ENCODE measurements at regions not wholly inside any gene's neighbourhood (a gene's known extent, or its start where the extent isn't known, plus 50 kb on each side); places are given as distances from the start of the nearest gene placed in this dataset.

DNA sequence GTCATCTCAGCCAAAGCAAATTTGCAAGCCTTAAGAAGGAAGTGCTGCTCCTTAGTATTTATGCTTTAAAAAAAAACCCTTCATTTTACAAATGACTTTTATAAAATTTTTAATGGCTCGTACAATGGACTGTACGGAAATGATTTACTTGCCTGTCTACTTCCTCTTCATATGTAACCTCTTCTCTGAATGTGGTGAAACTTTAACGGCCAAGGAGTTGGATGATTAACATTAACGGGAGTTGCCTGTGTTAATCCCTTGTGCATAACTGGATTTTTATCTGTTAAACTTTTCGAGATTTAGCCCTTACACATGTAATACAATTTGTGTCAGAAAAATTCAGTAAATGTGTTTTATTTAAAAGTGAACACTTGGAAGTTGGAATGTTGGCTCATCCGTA, 429.4 kb downstream of the TBC1D4 start:
- intact Hi-C loops (cut with DNase I; ENCODE audit: low total_unique reads): no loop called here
- DNase-seq: no peak
- 75 to 85% (median 78%) methylated on average over 6 of the region's 6 CpGs for WGBS, 5 donors
- TF ChIP-seq POLR2AphosphoS5 (IDR thresholded peaks at IDR 0.05) (no peak), POLR2A (IDR thresholded peaks at IDR 0.05) (no peak)
- TF ChIP-seq, protein P1, sequence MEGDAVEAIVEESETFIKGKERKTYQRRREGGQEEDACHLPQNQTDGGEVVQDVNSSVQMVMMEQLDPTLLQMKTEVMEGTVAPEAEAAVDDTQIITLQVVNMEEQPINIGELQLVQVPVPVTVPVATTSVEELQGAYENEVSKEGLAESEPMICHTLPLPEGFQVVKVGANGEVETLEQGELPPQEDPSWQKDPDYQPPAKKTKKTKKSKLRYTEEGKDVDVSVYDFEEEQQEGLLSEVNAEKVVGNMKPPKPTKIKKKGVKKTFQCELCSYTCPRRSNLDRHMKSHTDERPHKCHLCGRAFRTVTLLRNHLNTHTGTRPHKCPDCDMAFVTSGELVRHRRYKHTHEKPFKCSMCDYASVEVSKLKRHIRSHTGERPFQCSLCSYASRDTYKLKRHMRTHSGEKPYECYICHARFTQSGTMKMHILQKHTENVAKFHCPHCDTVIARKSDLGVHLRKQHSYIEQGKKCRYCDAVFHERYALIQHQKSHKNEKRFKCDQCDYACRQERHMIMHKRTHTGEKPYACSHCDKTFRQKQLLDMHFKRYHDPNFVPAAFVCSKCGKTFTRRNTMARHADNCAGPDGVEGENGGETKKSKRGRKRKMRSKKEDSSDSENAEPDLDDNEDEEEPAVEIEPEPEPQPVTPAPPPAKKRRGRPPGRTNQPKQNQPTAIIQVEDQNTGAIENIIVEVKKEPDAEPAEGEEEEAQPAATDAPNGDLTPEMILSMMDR (IDR thresholded peaks at IDR 0.05 in 8 of 11, conservative IDR thresholded peaks at IDR 0.05 in 3 of 11): no peak
- Histone ChIP-seq H3K4me1 (no peaks in the 10 kb centered on the region), H3K27ac (no peak overlapping the region), H3K27me3 (replicated peaks in 1 of 7) (peaks cover 0 to 4% (median 0%) of the 10 kb centered on the region in 7 donors), H3K36me3 (no peaks in the 10 kb centered on the region), H3K4me3 (no peak overlapping the region), H3K9me3 (peaks cover 0 to 4% (median 0%) of the 10 kb centered on the region in 8 donors)

DNA sequence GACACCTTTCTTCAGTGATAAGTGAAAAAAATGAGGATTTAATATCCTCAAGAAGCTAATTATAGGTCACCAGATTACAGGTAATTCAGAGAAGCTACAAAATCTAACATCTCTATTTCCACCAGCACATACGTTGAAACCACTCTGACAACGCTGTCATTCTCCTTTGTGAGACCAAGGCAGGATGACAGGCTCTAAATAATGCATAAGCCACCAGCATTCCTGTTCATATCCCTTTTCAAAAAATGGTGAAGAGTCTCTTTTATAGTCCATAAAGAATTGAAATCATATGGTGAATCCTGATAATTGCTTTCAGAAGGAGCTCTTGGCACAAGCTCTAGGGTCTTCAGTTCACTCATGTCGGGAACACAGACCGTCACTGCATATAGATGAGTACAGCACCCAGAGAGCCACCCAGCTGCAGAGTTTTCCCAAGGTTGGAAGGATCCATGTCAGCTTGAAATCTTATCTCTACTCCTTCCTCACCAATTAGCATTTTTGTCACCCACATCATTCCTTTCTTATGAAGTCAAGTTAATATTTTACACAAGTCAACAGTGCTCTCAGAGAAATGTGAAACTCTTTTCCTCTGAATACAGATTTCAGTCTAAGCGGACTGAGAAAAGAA, 431.4 kb downstream of the TBC1D4 start:
- no peaks in the 10 kb centered on the region for H3K4me1 ChIP-seq

DNA sequence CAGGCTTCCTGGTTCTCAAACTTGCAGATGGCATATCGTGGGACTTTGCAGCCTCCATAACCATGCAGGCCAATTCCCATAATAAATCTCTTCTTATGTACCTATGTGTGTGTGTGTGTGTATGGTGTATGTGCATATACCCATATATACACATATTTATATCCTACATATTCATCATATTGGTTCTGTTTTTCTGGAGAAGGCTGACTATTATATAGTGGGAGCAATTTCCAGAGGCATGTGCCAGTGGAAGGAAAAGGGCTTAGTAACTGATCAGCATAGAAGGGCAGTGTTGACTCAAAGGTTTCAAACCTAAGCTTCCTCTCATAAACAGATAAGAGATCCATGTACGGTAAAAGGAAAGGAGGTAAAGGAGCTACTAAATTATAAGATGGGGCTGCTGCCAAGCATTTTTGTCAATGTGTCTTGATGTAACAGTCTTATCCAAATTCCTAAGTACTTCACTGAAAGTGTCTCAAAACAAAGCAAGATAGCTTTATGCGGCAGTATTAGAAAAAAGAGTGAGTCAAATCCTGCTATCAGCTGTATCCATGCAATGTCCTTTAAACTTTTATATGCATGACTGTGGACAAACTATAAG, 432.1 kb downstream of the TBC1D4 start:
- peaks cover 0 to 4% (median 0%) of the 10 kb centered on the region in 8 donors for H3K9me3 ChIP-seq

More for the DNA sequence above, 431.4 kb downstream of the TBC1D4 start:
- no peak for DNase-seq
- intact Hi-C loops (cut with DNase I; ENCODE audit: low total_unique reads): no loop called here
- Histone ChIP-seq H3K9me3 (peaks cover 0 to 4% (median 0%) of the 10 kb centered on the region in 8 donors), H3K27ac (no peak overlapping the region), H3K4me3 (no peak overlapping the region), H3K27me3 (replicated peaks in 1 of 7) (no peaks in the 10 kb centered on the region), H3K36me3 (no peaks in the 10 kb centered on the region)
- TF ChIP-seq POLR2A (IDR thresholded peaks at IDR 0.05) (no peak), POLR2AphosphoS5 (IDR thresholded peaks at IDR 0.05) (no peak)
- TF ChIP-seq, protein P1 (IDR thresholded peaks at IDR 0.05 in 8 of 11, conservative IDR thresholded peaks at IDR 0.05 in 3 of 11): no peak
- WGBS, 5 donors: 82 to 95% (median 85%) methylated on average over 5 of the region's 5 CpGs

DNA sequence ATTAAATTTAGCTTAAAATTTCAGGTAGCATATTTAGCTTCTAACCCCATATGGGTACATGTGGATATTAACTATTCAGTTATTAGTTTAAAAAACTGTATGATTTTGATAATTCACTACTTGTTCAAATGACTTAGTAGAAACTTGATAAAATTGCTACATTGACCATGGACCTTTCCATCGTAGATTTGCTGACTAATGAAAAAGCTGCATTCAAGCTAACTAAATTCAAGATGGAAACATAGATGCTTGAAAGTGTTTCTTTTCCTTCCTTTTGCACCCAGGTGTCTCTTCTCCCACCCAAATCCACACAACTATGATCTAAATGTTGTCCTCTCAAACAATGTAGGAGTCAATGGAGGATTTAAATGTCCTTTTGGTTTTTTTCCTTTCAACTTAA, 439.2 kb downstream of the TBC1D4 start:
- Histone ChIP-seq H3K4me3 (no peak overlapping the region), H3K27me3 (replicated peaks in 1 of 7) (no peaks in the 10 kb centered on the region), H3K27ac (no peak overlapping the region), H3K9me3 (peaks cover 0 to under 1% (median 0%) of the 10 kb centered on the region in 8 donors), H3K36me3 (no peaks in the 10 kb centered on the region), H3K4me1 (no peaks in the 10 kb centered on the region)
- intact Hi-C loops (cut with DNase I; ENCODE audit: low total_unique reads): no loop called here
- WGBS, 5 donors: 67 to 78% (median 74%) methylated on average over 1 of the region's 1 CpG
- DNase-seq: no peak
- TF ChIP-seq POLR2A (IDR thresholded peaks at IDR 0.05) (no peak), POLR2AphosphoS5 (IDR thresholded peaks at IDR 0.05) (no peak)
- TF ChIP-seq, protein P1 (IDR thresholded peaks at IDR 0.05 in 8 of 11, conservative IDR thresholded peaks at IDR 0.05 in 3 of 11): no peak

More for the DNA sequence above, 432.1 kb downstream of the TBC1D4 start:
- Histone ChIP-seq H3K27me3 (replicated peaks in 1 of 7) (no peaks in the 10 kb centered on the region), H3K27ac (no peak overlapping the region), H3K4me3 (no peak overlapping the region), H3K36me3 (no peaks in the 10 kb centered on the region), H3K4me1 (no peaks in the 10 kb centered on the region)
- DNase-seq: no peak
- WGBS, 5 donors: 73 to 83% (median 80%) methylated on average over 3 of the region's 3 CpGs
- intact Hi-C loops (cut with DNase I; ENCODE audit: low total_unique reads): no loop called here
- no peak for TF ChIP-seq POLR2AphosphoS5 (IDR thresholded peaks at IDR 0.05)
- no peak for TF ChIP-seq POLR2A (IDR thresholded peaks at IDR 0.05)
- TF ChIP-seq, protein P1 (IDR thresholded peaks at IDR 0.05 in 8 of 11, conservative IDR thresholded peaks at IDR 0.05 in 3 of 11): no peak

Measured in spleen (tissue), 11 donors.